K562 (cell line): ENCODE measurements at regions not wholly inside any gene's neighbourhood (a gene's known extent, or its start where the extent isn't known, plus 50 kb on each side); places are given as distances from the start of the nearest gene placed in this dataset.
"Not testable (repeated sequence)": the region's sequence is repeated elsewhere in the genome, so short reads cannot be mapped to it uniquely, and the experiment has no call there.

Experiments
- ATAC-seq: fragments of 200-7000 bp; cut with Tn5 transposase; 3 replicates; pipeline ENCODE4 v1.9.1; 2020; ENCODE audit warnings: moderate library complexity
- BruUV-seq: library from RNA; stranded (reverse); fragments of 400-500 nt; replicated peaks from 2 replicates; lab custom pipeline; 2021; lab: Mats Ljungman, UMichigan
- CTCF ChIA-PET: fragments of 300-600 bp; formaldehyde crosslinking; extraction: SDS; loops from one replicate; lab custom pipeline; 2021; ENCODE audit warnings: low intra/inter-chr PET ratio; lab: Yijun Ruan, JAX
- POLR2A ChIA-PET: fragments of 300-600, 350-650 bp; sonication (Branson Sonifier 250); formaldehyde crosslinking; extraction: SDS; loops from one replicate; lab custom pipeline; 2021; ENCODE audit warnings: antibody characterized with exemption, inconsistent platforms; lab: Yijun Ruan, JAX
- DNase-seq, 4 experiments: peaks; one replicate each; pipeline versions ENCODE4 v3.0.0 to v3.0.0-alpha.2; 2011 to 2018; ENCODE audit warnings: low spot score in 3 of 4, mixed read lengths in 3 of 4; ENCODE audit errors: extremely low read depth in 1 of 4
- FAIRE-seq: peaks from 2 replicates; lab custom pipeline; 2011; peaks lifted over from hg19 to GRCh38; lab: Jason Lieb, UNC
- H2AFZ ChIP-seq: 2 replicates; pipeline ENCODE4 v1.6.0; 2011; ENCODE audit warnings: low read depth, low read length, control low read depth, inconsistent platforms
- H3K27ac ChIP-seq: fragments of 200-600 bp; 3 replicates; pipeline ENCODE4 v1.8.0; 2011; ENCODE audit warnings: low read depth, mild to moderate bottlenecking, control low read depth, inconsistent platforms, low read length, moderate library complexity, mixed read lengths; ENCODE audit errors: extremely low read depth
- H3K27me3 ChIP-seq, 2 experiments: fragments of 300-600 bp in 1 of 2; 2 replicates in 1 of 2; 3 replicates in 1 of 2; pipeline versions ENCODE4 v1.6.0 to v1.8.0; 2011; ENCODE audit warnings: inconsistent platforms in 2 of 2, low read length in 2 of 2, mild to moderate bottlenecking in 1 of 2, mixed read lengths in 1 of 2, moderate library complexity in 1 of 2; ENCODE audit not compliant: control insufficient read depth in 2 of 2, insufficient read depth in 2 of 2
- H3K36me3 ChIP-seq: fragments of 300-600 bp; 3 replicates; pipeline ENCODE4 v1.8.0; 2011; ENCODE audit warnings: mild to moderate bottlenecking, low read length, inconsistent platforms; ENCODE audit not compliant: control insufficient read depth, insufficient read depth
- H3K4me1 ChIP-seq, 2 experiments: fragments of 200-600 bp in 1 of 2; replicated peaks in 1 of 2; 2 replicates in 1 of 2; 3 replicates in 1 of 2; pipeline versions ENCODE4 v1.5.1 to v1.8.0; 2011; ENCODE audit warnings: inconsistent platforms in 2 of 2, low read length in 2 of 2, mild to moderate bottlenecking in 1 of 2, mixed read lengths in 1 of 2, moderate library complexity in 1 of 2; ENCODE audit not compliant: control insufficient read depth in 2 of 2, insufficient read depth in 2 of 2
- H3K4me2 ChIP-seq: 2 replicates; pipeline ENCODE4 v1.6.1; 2011; ENCODE audit warnings: low read length, control low read depth, inconsistent platforms, mixed read lengths; ENCODE audit not compliant: insufficient read depth
- H3K4me3 ChIP-seq: fragments of 200-600 bp; sonication (generic), shearing (Covaris generic); 2 replicates; pipeline ENCODE4 v1.5.1; 2016; ENCODE audit warnings: control low read depth, inconsistent platforms
- H3K79me2 ChIP-seq: fragments of 200-600 bp; 3 replicates; pipeline ENCODE4 v1.8.0; 2011; ENCODE audit warnings: low read length, inconsistent platforms; ENCODE audit not compliant: control insufficient read depth, insufficient read depth
- H3K9ac ChIP-seq, 2 experiments: 2 replicates each; pipeline versions ENCODE4 v1.6.0 to v1.6.1; 2011; ENCODE audit warnings: low read depth in 2 of 2, low read length in 2 of 2, control low read depth in 1 of 2, inconsistent platforms in 1 of 2, mild to moderate bottlenecking in 1 of 2, mixed read lengths in 1 of 2; ENCODE audit not compliant: insufficient read depth in 1 of 2
- H3K9me1 ChIP-seq: one replicate; pipeline ENCODE4 v1.6.0; 2011; ENCODE audit warnings: inconsistent platforms, mild to moderate bottlenecking, low read length, moderate library complexity; ENCODE audit not compliant: control insufficient read depth, insufficient read depth
- H3K9me3 ChIP-seq: replicated peaks from 2 replicates; pipeline ENCODE4 v1.5.1; 2011; ENCODE audit warnings: low read depth, low read length, inconsistent platforms; ENCODE audit not compliant: control insufficient read depth, insufficient read depth
- H4K20me1 ChIP-seq: replicated peaks from 2 replicates; pipeline ENCODE4 v1.6.1; 2011; ENCODE audit warnings: low read length, inconsistent platforms, mixed read lengths; ENCODE audit not compliant: control insufficient read depth, insufficient read depth
- CEBPG ChIP-seq, 3 experiments: fragments of 200-800 bp in 1 of 3; sonication (Bioruptor generic) in 1 of 3; sonication (generic) in 1 of 3; formaldehyde crosslinking in 1 of 3; IDR thresholded peaks in 2 of 3; conservative IDR thresholded peaks in 1 of 3; 2 replicates each; pipeline versions ENCODE4 v1.6.1 to v1.8.0; 2016 to 2022; ENCODE audit warnings: missing compliant biosample characterization in 2 of 3, missing genetic modification characterization in 2 of 3, mild to moderate bottlenecking in 1 of 3, missing genetic modification reagents in 1 of 3
- RB1 ChIP-seq: fragments of 450-650 bp; IDR thresholded peaks from 2 replicates; pipeline ENCODE4 v1.6.1; 2017; ENCODE audit warnings: low read depth, mild to moderate bottlenecking
- ZNF140 ChIP-seq: fragments of 250-450 bp; sonication (Bioruptor Pico); IDR thresholded peaks from 2 replicates; pipeline ENCODE4 v1.8.0; 2021; ENCODE audit warnings: moderate library complexity, mild to moderate bottlenecking, inconsistent platforms
- WGBS: fragments of 100-300 bp; shearing (Covaris generic); methylation state at CpG from one replicate; pipeline ENCODE4 v1.1.6; 2016; ENCODE audit warnings: low coverage, mixed read lengths; ENCODE audit not compliant: insufficient coverage; ENCODE audit errors: missing lambda C conversion rate; 5-methylcytosine and 5-hydroxymethylcytosine counted together
- in situ Hi-C: fragments of 300-500 bp; cut with MboI; formaldehyde crosslinking; loops from 4 replicates; pipeline ENCODE4 v1.15.0; 2018; ENCODE audit warnings: inconsistent platforms, mixed read lengths
- intact Hi-C: fragments of 100-400 bp; cut with micrococcal nuclease; formaldehyde crosslinking; loops from 2 replicates; pipeline ENCODE4 v1.14.2; 2022

DNA sequence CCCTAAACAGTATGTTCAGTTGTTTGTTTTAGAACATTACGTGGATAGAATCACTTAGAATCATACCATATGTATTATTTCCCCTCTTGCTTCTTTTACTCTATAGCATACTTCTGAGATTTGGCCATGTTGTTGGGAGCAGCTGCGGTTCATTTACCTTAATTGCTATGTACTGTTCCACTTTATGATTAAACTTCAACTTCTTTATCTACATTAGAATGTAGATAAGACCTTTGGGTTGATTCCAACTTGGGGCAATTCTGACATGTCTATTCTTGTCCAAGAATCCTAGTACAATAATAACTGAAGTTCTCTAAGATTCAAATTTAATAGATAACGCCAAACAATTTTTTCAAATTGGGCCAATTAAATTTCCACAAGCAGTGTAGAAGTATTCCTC, 80.7 kb downstream of the GRIN2B start:
- ATAC-seq (no peak), FAIRE-seq (no peak), DNase-seq (no peak)
- CTCF ChIA-PET: no interaction called here
- Histone ChIP-seq H3K9ac (no peak overlapping the region), H3K9me1 (no peaks in the 10 kb centered on the region), H3K36me3 (no peaks in the 10 kb centered on the region), H3K4me1 (no peaks in the 10 kb centered on the region), H3K9me3 (no peaks in the 10 kb centered on the region), H3K27me3 (no peaks in the 10 kb centered on the region), H2AFZ (no peak overlapping the region), H3K27ac (no peak overlapping the region), H3K79me2 (no peaks in the 10 kb centered on the region), H4K20me1 (no peaks in the 10 kb centered on the region), H3K4me2 (no peak overlapping the region), H3K4me3 (no peak overlapping the region)
- TF ChIP-seq RB1 (no peak), CEBPG (CRISPR knock-in tag; IDR thresholded peaks at IDR 0.05) (no peak), CEBPG (tag; conservative IDR thresholded peaks at IDR 0.05 in 1 of 2, IDR thresholded peaks at IDR 0.05 in 1 of 2) (no peak), ZNF140 (CRISPR knock-in tag) (no peak)
- intact Hi-C loops: no loop called here
- 0% methylated on average over 3 of the region's 3 CpGs for WGBS
- in situ Hi-C loops: no loop called here
- POLR2A ChIA-PET: no interaction called here
- BruUV-seq: no TSS peak

DNA sequence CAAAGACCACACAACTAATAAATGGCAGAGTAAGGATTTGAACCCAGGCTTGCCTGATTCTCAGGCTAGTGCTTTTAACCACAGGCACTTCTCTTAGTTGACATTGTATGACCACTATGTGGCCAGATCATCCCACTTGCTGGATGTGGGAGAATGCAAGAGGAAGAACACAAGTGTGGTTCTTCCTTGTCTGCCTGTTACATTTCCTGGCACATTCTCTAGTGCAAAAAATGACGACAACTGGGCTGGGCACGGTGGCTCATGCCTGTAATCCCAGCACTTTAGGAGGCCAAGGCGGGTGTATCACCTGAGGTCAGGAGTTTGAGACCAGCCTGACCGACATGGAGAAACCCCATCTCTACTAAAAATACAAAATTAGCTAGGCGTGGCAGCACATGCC, 83.0 kb downstream of the GRIN2B start:
- BruUV-seq, H4K20me1 ChIP-seq, H3K9me1 ChIP-seq, DNase-seq, FAIRE-seq, H3K36me3 ChIP-seq, H3K4me1 ChIP-seq, H3K27me3 ChIP-seq, H3K4me2 ChIP-seq, H3K27ac ChIP-seq, H2AFZ ChIP-seq, H3K79me2 ChIP-seq, in situ Hi-C loops, POLR2A ChIA-PET, intact Hi-C loops, H3K9ac ChIP-seq, H3K4me3 ChIP-seq, ATAC-seq, H3K9me3 ChIP-seq: not testable (repeated sequence)
- CTCF ChIA-PET: interaction anchor here (0.7 kb wide), 1 partner anchor 38 kb away, joined by 4 read pairs; no protein-coding TSS in a partner anchor
- WGBS: 0% methylated on average over 3 of the region's 5 CpGs
